BJ (cell line): ENCODE measurements at regions not wholly inside any gene's neighbourhood (a gene's known extent, or its start where the extent isn't known, plus 50 kb on each side); places are given as distances from the start of the nearest gene placed in this dataset.

Experiments used
- CTCF ChIA-PET: fragments of 350-600 bp; formaldehyde crosslinking; extraction: SDS; loops from one replicate; lab custom pipeline; 2021; ENCODE audit warnings: antibody characterized with exemption, inconsistent platforms; lab: Yijun Ruan, JAX
- POLR2A ChIA-PET: fragments of 300-600 bp; sonication (Branson Sonifier 250); formaldehyde crosslinking; extraction: SDS; loops from one replicate; lab custom pipeline; 2021; ENCODE audit warnings: antibody characterized with exemption; lab: Charles Lee
- DNase-seq: peaks from one replicate; pipeline ENCODE4 v3.0.0-alpha.2; 2011; ENCODE audit warnings: low read depth
- H3K27me3 ChIP-seq: 2 replicates; pipeline ENCODE4 v1.6.0; 2011; ENCODE audit warnings: low read length; ENCODE audit not compliant: control insufficient read depth, insufficient read depth
- H3K36me3 ChIP-seq: 2 replicates; pipeline ENCODE4 v1.5.1; 2011; ENCODE audit warnings: low read length; ENCODE audit not compliant: control insufficient read depth, insufficient read depth
- H3K4me3 ChIP-seq: 2 replicates; pipeline ENCODE4 v1.5.1; 2011; ENCODE audit warnings: low read depth, mild to moderate bottlenecking, control low read depth, low read length
- TF ChIP-seq, protein P1 (sequence below): IDR thresholded peaks from 2 replicates; pipeline ENCODE4 v1.5.1; 2011; ENCODE audit warnings: low read depth, mild to moderate bottlenecking, control low read depth, inconsistent platforms, low read length, moderate library complexity; ENCODE audit not compliant: insufficient read depth

DNA sequence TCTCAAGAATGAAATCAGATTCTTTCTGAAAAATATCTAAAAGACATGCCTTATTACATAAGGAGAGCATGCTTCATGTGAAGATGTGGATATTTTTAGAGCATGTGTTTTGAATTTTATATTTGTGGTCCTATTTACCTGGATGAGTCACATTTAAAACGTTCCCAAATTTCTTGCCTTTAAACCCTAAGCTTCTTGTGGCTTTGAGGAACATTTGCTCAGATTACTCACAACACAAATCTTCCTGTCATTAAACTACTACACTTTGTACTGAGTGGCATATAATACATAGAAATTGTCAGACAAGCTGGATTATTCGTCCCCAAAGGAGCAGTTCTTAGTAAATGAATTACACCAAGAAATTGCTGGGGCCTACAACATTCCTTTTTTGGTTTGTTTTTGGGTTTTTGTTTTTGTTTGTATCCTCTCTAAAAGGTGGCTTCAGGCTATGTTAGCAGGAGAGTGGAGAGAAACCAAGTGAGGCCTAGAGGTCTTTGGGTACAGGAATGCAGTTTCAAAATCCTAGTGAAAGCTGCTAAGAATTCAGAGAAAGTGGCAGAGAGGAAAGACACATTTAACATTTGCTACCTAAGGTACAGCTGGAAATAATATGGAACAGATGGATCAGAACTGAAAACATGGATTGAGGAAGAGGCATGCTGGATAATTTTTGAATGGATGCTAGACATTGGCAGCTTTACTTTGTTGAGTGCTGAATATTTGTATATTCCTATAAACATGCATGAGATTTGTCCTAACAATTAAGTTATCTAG, 128.1 kb downstream of the RPL22L1 start:
- Histone ChIP-seq H3K36me3 (no peaks in the 10 kb centered on the region), H3K27me3 (no peaks in the 10 kb centered on the region), H3K4me3 (no peak overlapping the region)
- DNase-seq, result peak; percentile 71
- CTCF ChIA-PET, result interaction anchor here (1.3 to 3.7 kb wide), 5 partner anchors 10 to 328 kb away, joined by 3 to 21 read pairs (median 4); no protein-coding TSS in a partner anchor
- TF ChIP-seq, protein P1, sequence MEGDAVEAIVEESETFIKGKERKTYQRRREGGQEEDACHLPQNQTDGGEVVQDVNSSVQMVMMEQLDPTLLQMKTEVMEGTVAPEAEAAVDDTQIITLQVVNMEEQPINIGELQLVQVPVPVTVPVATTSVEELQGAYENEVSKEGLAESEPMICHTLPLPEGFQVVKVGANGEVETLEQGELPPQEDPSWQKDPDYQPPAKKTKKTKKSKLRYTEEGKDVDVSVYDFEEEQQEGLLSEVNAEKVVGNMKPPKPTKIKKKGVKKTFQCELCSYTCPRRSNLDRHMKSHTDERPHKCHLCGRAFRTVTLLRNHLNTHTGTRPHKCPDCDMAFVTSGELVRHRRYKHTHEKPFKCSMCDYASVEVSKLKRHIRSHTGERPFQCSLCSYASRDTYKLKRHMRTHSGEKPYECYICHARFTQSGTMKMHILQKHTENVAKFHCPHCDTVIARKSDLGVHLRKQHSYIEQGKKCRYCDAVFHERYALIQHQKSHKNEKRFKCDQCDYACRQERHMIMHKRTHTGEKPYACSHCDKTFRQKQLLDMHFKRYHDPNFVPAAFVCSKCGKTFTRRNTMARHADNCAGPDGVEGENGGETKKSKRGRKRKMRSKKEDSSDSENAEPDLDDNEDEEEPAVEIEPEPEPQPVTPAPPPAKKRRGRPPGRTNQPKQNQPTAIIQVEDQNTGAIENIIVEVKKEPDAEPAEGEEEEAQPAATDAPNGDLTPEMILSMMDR, result no peak
- POLR2A ChIA-PET, result no interaction called here

DNA sequence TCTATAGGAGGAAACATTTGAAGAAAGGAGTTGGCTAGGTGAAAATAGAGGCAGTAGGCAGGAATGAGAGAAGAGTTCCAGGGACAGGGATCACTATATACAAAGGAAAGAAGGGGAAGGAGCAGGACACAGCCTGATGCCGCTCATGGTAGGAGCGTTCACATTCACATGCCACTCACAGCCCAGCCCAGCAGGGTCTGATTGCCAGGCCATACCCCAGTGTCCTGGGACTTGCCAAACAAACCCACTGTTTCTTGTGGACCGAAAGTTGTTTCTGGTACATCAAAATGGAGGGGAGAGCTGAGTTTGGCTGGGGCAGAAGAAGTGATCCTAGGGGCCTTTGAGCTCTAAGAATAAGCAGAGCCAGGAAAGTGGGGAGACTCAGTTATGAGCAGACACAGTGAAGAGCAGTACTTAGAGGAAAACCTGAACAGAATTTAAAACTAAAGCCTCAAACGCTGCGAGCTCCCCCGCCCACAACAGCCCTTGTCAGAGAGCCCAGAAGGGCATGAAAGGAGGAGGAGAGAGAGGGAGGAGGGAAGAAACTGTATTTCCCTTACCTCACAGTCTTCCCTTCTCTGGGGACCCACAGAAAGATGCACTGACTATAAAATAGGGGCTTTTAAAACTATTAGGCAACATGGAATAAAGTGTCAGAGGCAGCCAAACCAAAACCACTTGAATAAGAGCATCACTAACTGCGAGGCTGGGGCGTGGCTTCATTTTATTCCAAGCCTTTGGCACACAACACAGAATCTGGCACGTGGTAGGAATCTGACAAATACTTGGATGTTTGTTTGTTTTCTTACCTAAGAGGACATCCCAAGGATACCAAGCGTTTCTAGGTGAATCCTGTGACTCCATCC, 129.0 kb downstream of the RPL22L1 start:
- TF ChIP-seq, protein P1, result no peak
- no peaks in the 10 kb centered on the region for H3K36me3 ChIP-seq
- no peak overlapping the region for H3K4me3 ChIP-seq
- H3K27me3 ChIP-seq, result no peaks in the 10 kb centered on the region
- DNase-seq, result peak; percentile 90
- ChIA-PET POLR2A (no interaction called here), CTCF (interaction anchor here (1.3 to 3.7 kb wide), 5 partner anchors 11 to 327 kb away, joined by 3 to 21 read pairs (median 4); no protein-coding TSS in a partner anchor)

- TF ChIP-seq, protein P1, result no peak
- Histone ChIP-seq H3K4me3 (no peak overlapping the region), H3K36me3 (no peaks in the 10 kb centered on the region), H3K27me3 (no peaks in the 10 kb centered on the region)
- DNase-seq, result no peak
- POLR2A ChIA-PET, result no interaction called here
- CTCF ChIA-PET, result interaction anchor here (1.3 to 3.7 kb wide), 3 partner anchors 14 to 71 kb away, joined by 3 to 21 read pairs (median 5); no protein-coding TSS in a partner anchor
Measured at GRCh38 chr3:170740285-170740684, 129.7 kb downstream of the RPL22L1 start.

GRCh38 chr3:170739410-170739809, 130.6 kb downstream of the RPL22L1 start:
- TF ChIP-seq, protein P1, result no peak
- Histone ChIP-seq H3K27me3 (no peaks in the 10 kb centered on the region), H3K36me3 (no peaks in the 10 kb centered on the region), H3K4me3 (no peak overlapping the region)
- no peak for DNase-seq
- CTCF ChIA-PET, result interaction anchor here (0.8 to 1.0 kb wide), 2 partner anchors 13 to 21 kb away, joined by 3 to 6 read pairs; no protein-coding TSS in a partner anchor
- POLR2A ChIA-PET, result no interaction called here

GRCh38 chr3:170738766-170739165, 131.2 kb downstream of the RPL22L1 start:
- POLR2A ChIA-PET, result no interaction called here
- DNase-seq, result no peak
- TF ChIP-seq, protein P1, result no peak
- Histone ChIP-seq H3K27me3 (no peaks in the 10 kb centered on the region), H3K36me3 (no peaks in the 10 kb centered on the region), H3K4me3 (no peak overlapping the region)
- CTCF ChIA-PET, result interaction anchor here (0.8 to 1.0 kb wide), 2 partner anchors 13 to 20 kb away, joined by 3 to 6 read pairs; no protein-coding TSS in a partner anchor
